PFSK-1 (cell line): ENCODE measurements at regions not wholly inside any gene's neighbourhood (a gene's known extent, or its start where the extent isn't known, plus 50 kb on each side); places are given as distances from the start of the nearest gene placed in this dataset.

ENCODE experiments used
- POLR2AphosphoS5 ChIP-seq: IDR thresholded peaks from 2 replicates; pipeline ENCODE4 v1.6.1; 2012; ENCODE audit warnings: low read depth, mild to moderate bottlenecking, control low read depth, low read length, moderate library complexity
- SIN3A ChIP-seq: IDR thresholded peaks from 2 replicates; pipeline ENCODE4 v1.6.1; 2012; ENCODE audit warnings: mild to moderate bottlenecking, low read length, moderate library complexity, borderline replicate concordance; ENCODE audit not compliant: insufficient read depth

DNA sequence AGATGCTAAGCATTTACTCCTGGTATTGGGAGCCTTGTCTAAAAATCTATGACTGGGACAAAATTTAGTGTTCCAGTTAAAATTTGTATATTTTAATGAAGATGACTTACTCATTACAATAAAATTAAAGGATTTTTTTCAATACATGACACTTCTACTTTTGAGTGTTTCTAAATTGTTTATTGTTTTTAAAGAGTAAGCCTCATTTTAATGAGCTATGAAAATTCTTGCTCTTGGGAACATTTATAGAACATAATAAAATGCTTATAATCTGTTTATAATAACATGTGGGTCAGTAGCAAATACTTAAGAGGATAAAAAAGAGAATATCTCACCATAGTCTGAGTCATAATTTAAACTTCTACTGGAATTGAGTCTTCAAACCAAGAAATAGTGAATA, 149.5 kb downstream of the PLCE1 start:
- TF ChIP-seq POLR2AphosphoS5 (no peak), SIN3A (no peak)
